ENCODE measurements at regions not wholly inside any gene's neighbourhood (a gene's known extent, or its start where the extent isn't known, plus 50 kb on each side); places are given as distances from the start of the nearest gene placed in this dataset.
A peak's percentile ranks its signal among the peaks of the same experiment; 100 is the strongest.

DNA sequence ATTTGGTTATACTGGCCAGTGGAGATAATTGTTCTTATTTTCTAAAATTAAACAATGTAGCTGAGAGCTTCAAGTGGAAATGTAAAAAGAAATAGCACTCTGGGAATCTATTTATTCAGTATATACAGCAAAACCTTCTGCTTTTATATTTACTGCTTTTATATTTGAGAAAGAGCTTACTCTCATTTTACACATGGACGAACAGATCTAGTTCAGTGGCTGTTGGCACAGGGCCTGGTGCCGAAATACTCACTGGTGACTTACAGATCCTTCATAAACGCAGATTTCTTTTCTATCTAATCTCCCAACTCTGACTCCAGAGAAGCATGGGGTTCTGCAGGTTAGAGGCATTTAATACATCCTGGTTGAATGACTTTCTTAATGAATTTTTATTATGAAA lies 266.2 kb downstream of the ASXL3 start:
- TF ChIP-seq EP300 (IDR thresholded peaks at IDR 0.05) (no peak), POLR2AphosphoS5 (IDR thresholded peaks at IDR 0.05) (no peak), POLR2A (IDR thresholded peaks at IDR 0.05) (no peak)
- TF ChIP-seq, protein P1, sequence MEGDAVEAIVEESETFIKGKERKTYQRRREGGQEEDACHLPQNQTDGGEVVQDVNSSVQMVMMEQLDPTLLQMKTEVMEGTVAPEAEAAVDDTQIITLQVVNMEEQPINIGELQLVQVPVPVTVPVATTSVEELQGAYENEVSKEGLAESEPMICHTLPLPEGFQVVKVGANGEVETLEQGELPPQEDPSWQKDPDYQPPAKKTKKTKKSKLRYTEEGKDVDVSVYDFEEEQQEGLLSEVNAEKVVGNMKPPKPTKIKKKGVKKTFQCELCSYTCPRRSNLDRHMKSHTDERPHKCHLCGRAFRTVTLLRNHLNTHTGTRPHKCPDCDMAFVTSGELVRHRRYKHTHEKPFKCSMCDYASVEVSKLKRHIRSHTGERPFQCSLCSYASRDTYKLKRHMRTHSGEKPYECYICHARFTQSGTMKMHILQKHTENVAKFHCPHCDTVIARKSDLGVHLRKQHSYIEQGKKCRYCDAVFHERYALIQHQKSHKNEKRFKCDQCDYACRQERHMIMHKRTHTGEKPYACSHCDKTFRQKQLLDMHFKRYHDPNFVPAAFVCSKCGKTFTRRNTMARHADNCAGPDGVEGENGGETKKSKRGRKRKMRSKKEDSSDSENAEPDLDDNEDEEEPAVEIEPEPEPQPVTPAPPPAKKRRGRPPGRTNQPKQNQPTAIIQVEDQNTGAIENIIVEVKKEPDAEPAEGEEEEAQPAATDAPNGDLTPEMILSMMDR (IDR thresholded peaks at IDR 0.05), result no peak
- H3K4me1 ChIP-seq, result no peaks in the 10 kb centered on the region
- no peaks in the 10 kb centered on the region for H3K36me3 ChIP-seq
- ATAC-seq (ENCODE audit: low FRiP score in 2 of 2), result no peak
- no peak overlapping the region for H3K27ac ChIP-seq
- H3K9me3 ChIP-seq, result no peaks in the 10 kb centered on the region
- WGBS, 2 donors, result 82 to 84% methylated on average over 3 of the region's 3 CpGs
- H3K27me3 ChIP-seq, result no peaks in the 10 kb centered on the region
- no peak for DNase-seq
- no peak overlapping the region for H3K4me3 ChIP-seq

DNA sequence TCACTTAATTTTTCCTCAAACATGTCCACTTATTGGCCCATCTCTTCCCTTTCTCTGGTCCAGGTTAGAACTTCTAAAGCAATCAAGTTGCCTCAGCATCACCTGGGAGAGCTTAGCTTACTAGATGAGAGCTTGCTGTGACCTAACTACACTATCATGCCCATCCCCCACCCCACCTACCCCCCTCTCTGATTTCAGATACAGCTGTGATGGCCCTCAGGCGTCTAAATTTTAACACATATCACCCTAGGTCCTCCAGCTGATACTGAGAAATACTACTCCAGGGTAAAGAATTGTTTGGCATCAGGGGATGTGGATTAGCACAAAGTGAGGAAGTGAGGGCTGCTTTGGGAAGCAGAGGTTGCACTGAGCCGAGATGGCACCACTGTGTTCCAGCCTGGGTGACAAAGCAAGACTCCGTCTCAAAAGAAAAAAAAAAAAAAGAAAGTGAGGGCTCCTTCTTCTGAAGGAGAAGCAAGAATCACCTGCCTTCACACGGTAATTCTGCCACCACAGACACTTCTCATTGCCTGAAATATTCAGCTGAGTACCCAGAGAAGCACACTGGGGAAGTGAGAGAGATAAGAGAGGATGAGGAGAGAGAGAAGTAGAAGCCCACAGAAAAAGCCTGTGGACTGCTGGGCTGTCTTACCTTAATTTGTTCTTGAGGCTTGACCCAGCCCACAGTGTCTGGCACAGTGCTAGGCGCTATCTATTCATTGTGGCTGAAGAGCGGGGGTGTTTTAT lies 263.4 kb downstream of the ASXL3 start:
- no peak for ATAC-seq (ENCODE audit: low FRiP score in 2 of 2)
- WGBS, 2 donors, result 58 to 75% methylated on average over 6 of the region's 6 CpGs
- Histone ChIP-seq H3K36me3 (no peaks in the 10 kb centered on the region), H3K27ac (no peak overlapping the region), H3K4me3 (no peak overlapping the region), H3K9me3 (no peaks in the 10 kb centered on the region), H3K27me3 (no peaks in the 10 kb centered on the region), H3K4me1 (no peaks in the 10 kb centered on the region)
- no peak for DNase-seq
- TF ChIP-seq EP300 (IDR thresholded peaks at IDR 0.05), result no peak
- TF ChIP-seq, protein P1 (IDR thresholded peaks at IDR 0.05), result no peak
- TF ChIP-seq POLR2AphosphoS5 (IDR thresholded peaks at IDR 0.05), result no peak
- TF ChIP-seq POLR2A (IDR thresholded peaks at IDR 0.05), result no peak

DNA sequence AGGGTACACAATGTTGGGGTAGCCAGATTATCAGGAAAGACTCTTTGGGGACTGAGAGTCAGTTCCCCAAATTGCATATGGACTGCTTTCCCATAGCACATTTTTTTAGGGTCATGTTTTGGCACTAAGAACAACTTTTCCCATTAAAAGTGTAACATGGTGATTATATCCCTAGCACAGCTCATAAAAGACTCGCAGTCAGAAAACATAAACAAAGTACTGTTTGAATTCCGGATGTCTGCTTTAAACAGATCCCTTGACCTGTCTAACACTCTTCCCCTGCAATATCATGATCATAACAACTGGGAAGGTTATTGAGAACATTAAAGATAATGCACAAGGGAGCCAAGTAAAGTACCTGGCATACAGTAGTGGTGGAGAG lies 262.2 kb downstream of the ASXL3 start:
- ATAC-seq (ENCODE audit: low FRiP score in 2 of 2) (no peak), DNase-seq (no peak)
- no peak overlapping the region for H3K4me3 ChIP-seq
- H3K27ac ChIP-seq, result no peak overlapping the region
- H3K4me1 ChIP-seq, result no peaks in the 10 kb centered on the region
- TF ChIP-seq, protein P1 (IDR thresholded peaks at IDR 0.05), result no peak
- TF ChIP-seq EP300 (IDR thresholded peaks at IDR 0.05), result no peak
- TF ChIP-seq POLR2AphosphoS5 (IDR thresholded peaks at IDR 0.05), result no peak
- TF ChIP-seq POLR2A (IDR thresholded peaks at IDR 0.05), result no peak
- no peaks in the 10 kb centered on the region for H3K9me3 ChIP-seq
- H3K36me3 ChIP-seq, result no peaks in the 10 kb centered on the region
- 34 to 60% methylated on average over 2 of the region's 2 CpGs for WGBS, 2 donors
- H3K27me3 ChIP-seq, result no peaks in the 10 kb centered on the region

DNA sequence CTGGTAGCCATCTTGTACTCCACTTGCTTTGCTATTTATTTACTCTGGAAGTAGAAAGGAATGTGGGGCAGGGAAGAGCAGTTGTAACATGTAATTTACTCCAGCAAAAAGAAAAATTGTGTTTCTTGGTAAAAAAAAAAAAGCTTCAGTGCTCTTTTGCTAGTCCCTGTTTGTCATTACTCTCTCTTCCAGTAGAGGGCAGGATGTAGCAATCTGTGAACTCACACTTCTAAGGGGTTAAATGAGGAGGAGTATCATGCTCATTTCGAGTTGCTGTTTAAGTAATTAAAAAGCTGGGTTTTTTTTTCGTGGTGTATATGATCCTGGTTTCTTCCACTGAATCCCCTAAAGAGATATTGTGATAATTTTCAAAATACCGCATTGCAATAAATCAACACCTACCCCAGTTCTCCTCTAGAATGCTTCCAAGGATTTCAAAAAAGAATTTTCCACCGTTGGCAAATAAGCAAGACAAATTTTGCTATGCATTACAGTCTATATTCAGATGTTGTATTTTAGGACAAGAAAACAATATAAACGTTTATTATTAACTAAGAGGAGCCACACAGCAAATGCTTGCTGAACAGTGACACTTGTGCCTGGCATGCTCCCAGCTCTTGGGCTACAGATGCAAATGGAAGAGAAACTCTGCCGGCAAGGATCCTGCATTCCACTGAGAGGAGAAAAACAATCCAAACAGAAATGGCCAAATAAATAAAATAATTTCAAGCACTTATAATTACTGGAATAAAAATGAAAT lies 261.6 kb downstream of the ASXL3 start:
- Histone ChIP-seq H3K4me1 (no peaks in the 10 kb centered on the region), H3K27me3 (no peaks in the 10 kb centered on the region), H3K36me3 (no peaks in the 10 kb centered on the region), H3K9me3 (no peaks in the 10 kb centered on the region), H3K27ac (no peak overlapping the region), H3K4me3 (no peak overlapping the region)
- 13 to 17% methylated on average over 6 of the region's 6 CpGs for WGBS, 2 donors
- ATAC-seq (ENCODE audit: low FRiP score in 2 of 2) (peak in 1 of 2 donors; percentile 64), DNase-seq (no peak)
- TF ChIP-seq EP300 (IDR thresholded peaks at IDR 0.05) (no peak), POLR2A (IDR thresholded peaks at IDR 0.05) (no peak), POLR2AphosphoS5 (IDR thresholded peaks at IDR 0.05) (no peak)
- TF ChIP-seq, protein P1 (IDR thresholded peaks at IDR 0.05), result peak in 3 of 6 experiments; percentile 18 to 42 (median 23)

All from upper lobe of left lung (tissue), 6 donors.